SK-N-SH (cell line): ENCODE measurements at regions not wholly inside any gene's neighbourhood (a gene's known extent, or its start where the extent isn't known, plus 50 kb on each side); places are given as distances from the start of the nearest gene placed in this dataset.

Experiments used
- CTCF ChIA-PET: fragments of 300-600, 350-600 bp; formaldehyde crosslinking; extraction: SDS; loops from one replicate; lab custom pipeline; 2021; lab: Yijun Ruan, JAX
- POLR2A ChIA-PET: fragments of 350-600 bp; sonication (Branson Sonifier 250); formaldehyde crosslinking; extraction: SDS; loops from one replicate; lab custom pipeline; 2020; ENCODE audit warnings: antibody characterized with exemption, inconsistent platforms; lab: Yijun Ruan, JAX
- DNase-seq: peaks from one replicate; pipeline ENCODE4 v3.0.0; 2012
- H2AFZ ChIP-seq: fragments of 200-600 bp; sonication (generic); 2 replicates; pipeline ENCODE4 v1.8.1; 2016; ENCODE audit warnings: antibody characterized with exemption, mild to moderate bottlenecking, low read depth
- H3F3A ChIP-seq: fragments of 200-600 bp; sonication (generic); replicated peaks from 2 replicates; pipeline ENCODE3; 2016; ENCODE audit warnings: antibody characterized with exemption, mild to moderate bottlenecking; ENCODE audit not compliant: insufficient read depth
- H3K27ac ChIP-seq, 2 experiments: fragments of 200-500 bp in 1 of 2; fragments of 200-600 bp in 1 of 2; sonication (Bioruptor generic) in 1 of 2; sonication (generic), shearing (Covaris generic) in 1 of 2; 2 replicates each; pipeline versions ENCODE4 v1.5.1 to v1.6.1; 2014 to 2016; ENCODE audit warnings: low read depth in 2 of 2, inconsistent platforms in 1 of 2, low read length in 1 of 2, mild to moderate bottlenecking in 1 of 2, mixed read lengths in 1 of 2
- H3K27me3 ChIP-seq: fragments of 200-600 bp; sonication (generic), shearing (Covaris generic); 2 replicates; pipeline ENCODE4 v1.6.1; 2016; ENCODE audit warnings: mixed run types; ENCODE audit not compliant: insufficient read depth
- H3K36me3 ChIP-seq, 2 experiments: fragments of 200-500 bp in 1 of 2; fragments of 200-600 bp in 1 of 2; sonication (Bioruptor generic) in 1 of 2; sonication (generic) in 1 of 2; replicated peaks in 1 of 2; 2 replicates each; pipeline versions ENCODE3 to v1.5.1; 2014 to 2016; ENCODE audit warnings: low read length in 1 of 2, mild to moderate bottlenecking in 1 of 2; ENCODE audit not compliant: insufficient read depth in 2 of 2, control insufficient read depth in 1 of 2
- H3K4me1 ChIP-seq, 2 experiments: fragments of 200-500 bp in 1 of 2; fragments of 200-600 bp in 1 of 2; sonication (Bioruptor generic) in 1 of 2; sonication (generic), shearing (Covaris generic) in 1 of 2; 2 replicates each; pipeline versions ENCODE4 v1.5.1 to v1.6.1; 2014 to 2016; ENCODE audit warnings: low read depth in 1 of 2, low read length in 1 of 2, mixed run types in 1 of 2; ENCODE audit not compliant: insufficient read depth in 2 of 2, control insufficient read depth in 1 of 2
- H3K4me2 ChIP-seq: fragments of 200-600 bp; sonication (generic), shearing (Covaris generic); 2 replicates; pipeline ENCODE4 v1.6.1; 2017; ENCODE audit warnings: mixed run types
- H3K4me3 ChIP-seq, 2 experiments: fragments of 200-500 bp in 1 of 2; fragments of 200-600 bp in 1 of 2; sonication (Bioruptor generic) in 1 of 2; sonication (generic), shearing (Covaris generic) in 1 of 2; 2 replicates each; pipeline versions ENCODE4 v1.5.1 to v1.8.1; 2014 to 2016; ENCODE audit warnings: low read depth in 2 of 2, inconsistent platforms in 1 of 2, low read length in 1 of 2, mild to moderate bottlenecking in 1 of 2, mixed read lengths in 1 of 2, moderate library complexity in 1 of 2
- H3K79me2 ChIP-seq: fragments of 200-600 bp; sonication (generic); 2 replicates; pipeline ENCODE4 v1.8.1; 2017; ENCODE audit warnings: mild to moderate bottlenecking; ENCODE audit not compliant: insufficient read depth
- H3K9ac ChIP-seq: fragments of 200-600 bp; sonication (generic); 2 replicates; pipeline ENCODE4 v1.6.1; 2017; ENCODE audit warnings: mixed run types
- H3K9me2 ChIP-seq: fragments of 200-600 bp; sonication (generic); 2 replicates; pipeline ENCODE4 v1.6.1; 2017; ENCODE audit warnings: mixed run types
- H3K9me3 ChIP-seq: fragments of 200-600 bp; sonication (generic); 2 replicates; pipeline ENCODE4 v1.6.1; 2017; ENCODE audit warnings: mixed run types, mild to moderate bottlenecking, moderate library complexity
- H4K20me1 ChIP-seq: fragments of 200-600 bp; sonication (generic); 2 replicates; pipeline ENCODE4 v1.6.1; 2017; ENCODE audit warnings: mild to moderate bottlenecking, mixed run types; ENCODE audit not compliant: insufficient read depth
- ELF1 ChIP-seq: IDR thresholded peaks from 2 replicates; pipeline ENCODE4 v1.4.0; 2012
- MEF2A ChIP-seq: IDR thresholded peaks from 2 replicates; pipeline ENCODE4 v1.4.0; 2012; ENCODE audit warnings: low read depth, borderline replicate concordance
- NFIC ChIP-seq: IDR thresholded peaks from 2 replicates; pipeline ENCODE4 v1.4.0; 2012; ENCODE audit warnings: borderline replicate concordance
- NRF1 ChIP-seq: IDR thresholded peaks from 2 replicates; pipeline ENCODE4 v1.6.1; 2012; ENCODE audit warnings: low read depth, mild to moderate bottlenecking, low read length
- REST ChIP-seq: IDR thresholded peaks from 2 replicates; pipeline ENCODE4 v1.6.1; 2012; ENCODE audit warnings: mild to moderate bottlenecking, low read depth, low read length, moderate library complexity
- RXRA ChIP-seq: IDR thresholded peaks from 2 replicates; pipeline ENCODE4 v1.4.0; 2012; ENCODE audit warnings: low read depth, mild to moderate bottlenecking, borderline replicate concordance
- SMC3 ChIP-seq: IDR thresholded peaks from 2 replicates; pipeline ENCODE4 v1.6.1; 2012; ENCODE audit warnings: low read depth, low read length, improper control_type of control experiment
- WGBS: methylation state at CpG from one replicate; pipeline ENCODE4 v1.1.6; 2017; ENCODE audit warnings: low lambda C conversion rate; 5-methylcytosine and 5-hydroxymethylcytosine counted together

- TF ChIP-seq SMC3 (no peak), MEF2A (no peak), RXRA (no peak), NFIC (no peak), ELF1 (no peak), NRF1 (no peak)
These were observed 310.8 kb downstream of the BMP7 start (continued) for GRCh38 chr20:56955680-56956079.

GRCh38 chr20:56956534-56956933 lies 309.9 kb downstream of the BMP7 start:
- WGBS: 21% methylated on average over 7 of the region's 7 CpGs
- no peaks in the 10 kb centered on the region for H4K20me1 ChIP-seq

More at GRCh38 chr20:56956534-56956933, 309.9 kb downstream of the BMP7 start:
- ChIA-PET CTCF (interaction anchor here (1.0 kb wide), 1 partner anchor 17 kb away, joined by 3 read pairs; no protein-coding TSS in a partner anchor), POLR2A (no interaction called here)
- Histone ChIP-seq H3K27ac (no peak overlapping the region), H3F3A (no peaks in the 10 kb centered on the region), H3K4me1 (peaks cover 0 to 2% of the 10 kb centered on the region in 2 experiments; a peak in 1 of 4 replicates), H3K27me3 (peaks cover 56% of the 10 kb centered on the region), H3K9me2 (no peaks in the 10 kb centered on the region), H3K36me3 (no peaks in the 10 kb centered on the region), H3K9ac (no peak overlapping the region), H3K4me3 (no peak overlapping the region), H3K79me2 (no peaks in the 10 kb centered on the region), H3K9me3 (no peaks in the 10 kb centered on the region), H3K4me2 (no peak overlapping the region), H2AFZ (no peak overlapping the region)
- no peak for DNase-seq
- no peak for TF ChIP-seq RXRA
- no peak for TF ChIP-seq REST
- TF ChIP-seq NRF1: no peak
